IMR-90 (cell line): ENCODE measurements at regions not wholly inside any gene's neighbourhood (a gene's known extent, or its start where the extent isn't known, plus 50 kb on each side); places are given as distances from the start of the nearest gene placed in this dataset.

Experiments used
- BHLHE40 ChIP-seq: fragments of 150-350 bp; IDR thresholded peaks from 2 replicates; pipeline ENCODE4 v1.6.1; 2016; ENCODE audit warnings: mild to moderate bottlenecking, low read depth, low read length
- CHD1 ChIP-seq: IDR thresholded peaks from 2 replicates; pipeline ENCODE4 v1.6.1; 2012; ENCODE audit warnings: low read depth, low read length, improper control_type of control experiment
- FOS ChIP-seq: fragments of 150-350 bp; IDR thresholded peaks from 2 replicates; pipeline ENCODE4 v1.6.1; 2016; ENCODE audit warnings: low read depth, low read length
- MAZ ChIP-seq: IDR thresholded peaks from 2 replicates; pipeline ENCODE4 v1.6.1; 2012; ENCODE audit warnings: low read depth, mild to moderate bottlenecking, low read length, improper control_type of control experiment, moderate library complexity, borderline replicate concordance
- MXI1 ChIP-seq: IDR thresholded peaks from 2 replicates; pipeline ENCODE4 v1.6.1; 2012; ENCODE audit warnings: low read depth, mild to moderate bottlenecking, low read length, moderate library complexity, borderline replicate concordance
- POLR2A ChIP-seq: IDR thresholded peaks from 2 replicates; pipeline ENCODE4 v1.6.1; 2012; ENCODE audit warnings: mild to moderate bottlenecking, low read depth, low read length
- RAD21 ChIP-seq: IDR thresholded peaks from 2 replicates; pipeline ENCODE4 v1.6.1; 2012; ENCODE audit warnings: low read length, improper control_type of control experiment
- RCOR1 ChIP-seq: IDR thresholded peaks from 2 replicates; pipeline ENCODE4 v1.6.1; 2012; ENCODE audit warnings: mild to moderate bottlenecking, low read length, improper control_type of control experiment; ENCODE audit not compliant: insufficient replicate concordance
- RFX5 ChIP-seq: IDR thresholded peaks from 2 replicates; pipeline ENCODE4 v1.8.0; 2012; ENCODE audit warnings: low read depth, mild to moderate bottlenecking, low read length, moderate library complexity
- SMC3 ChIP-seq: fragments of 150-350 bp; IDR thresholded peaks from 2 replicates; pipeline ENCODE4 v1.6.1; 2016; ENCODE audit warnings: low read depth, mild to moderate bottlenecking, antibody characterized with exemption, low read length, moderate library complexity
- TF ChIP-seq, protein P1 (sequence below): conservative IDR thresholded peaks from 2 replicates; pipeline ENCODE4 v1.5.1; 2012; ENCODE audit warnings: mild to moderate bottlenecking, low read depth, low read length, improper control_type of control experiment
- TF ChIP-seq, protein P2 (sequence below): fragments of 150-350 bp; IDR thresholded peaks from 2 replicates; pipeline ENCODE4 v1.6.1; 2017; ENCODE audit warnings: mild to moderate bottlenecking, antibody characterized with exemption, low read length, low read depth

DNA sequence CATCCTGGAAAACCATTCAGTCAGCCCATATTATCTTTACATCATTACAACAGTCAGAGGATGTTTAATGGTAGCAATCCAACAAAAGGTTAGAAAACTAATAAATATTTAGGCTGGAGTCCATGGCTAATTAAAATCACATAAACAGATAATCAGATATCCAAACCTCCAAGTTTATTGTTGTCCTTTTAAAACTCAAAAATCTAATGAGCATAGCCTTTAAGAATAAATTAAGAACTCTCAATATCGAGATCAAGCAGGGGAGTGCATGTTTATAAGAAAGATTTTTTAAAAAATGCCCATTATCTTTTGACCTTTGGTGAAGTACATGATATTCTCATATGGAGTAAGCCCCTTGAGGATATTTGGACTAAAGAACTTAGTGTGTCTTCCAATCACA is 842.9 kb upstream of the SEMA6A start:
- TF ChIP-seq POLR2A (no peak), MXI1 (no peak), FOS (no peak), RFX5 (no peak), RAD21 (no peak), MAZ (no peak), RCOR1 (no peak), BHLHE40 (no peak), SMC3 (no peak), CHD1 (no peak)
- TF ChIP-seq, protein P1, sequence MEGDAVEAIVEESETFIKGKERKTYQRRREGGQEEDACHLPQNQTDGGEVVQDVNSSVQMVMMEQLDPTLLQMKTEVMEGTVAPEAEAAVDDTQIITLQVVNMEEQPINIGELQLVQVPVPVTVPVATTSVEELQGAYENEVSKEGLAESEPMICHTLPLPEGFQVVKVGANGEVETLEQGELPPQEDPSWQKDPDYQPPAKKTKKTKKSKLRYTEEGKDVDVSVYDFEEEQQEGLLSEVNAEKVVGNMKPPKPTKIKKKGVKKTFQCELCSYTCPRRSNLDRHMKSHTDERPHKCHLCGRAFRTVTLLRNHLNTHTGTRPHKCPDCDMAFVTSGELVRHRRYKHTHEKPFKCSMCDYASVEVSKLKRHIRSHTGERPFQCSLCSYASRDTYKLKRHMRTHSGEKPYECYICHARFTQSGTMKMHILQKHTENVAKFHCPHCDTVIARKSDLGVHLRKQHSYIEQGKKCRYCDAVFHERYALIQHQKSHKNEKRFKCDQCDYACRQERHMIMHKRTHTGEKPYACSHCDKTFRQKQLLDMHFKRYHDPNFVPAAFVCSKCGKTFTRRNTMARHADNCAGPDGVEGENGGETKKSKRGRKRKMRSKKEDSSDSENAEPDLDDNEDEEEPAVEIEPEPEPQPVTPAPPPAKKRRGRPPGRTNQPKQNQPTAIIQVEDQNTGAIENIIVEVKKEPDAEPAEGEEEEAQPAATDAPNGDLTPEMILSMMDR: no peak
- TF ChIP-seq, protein P2, sequence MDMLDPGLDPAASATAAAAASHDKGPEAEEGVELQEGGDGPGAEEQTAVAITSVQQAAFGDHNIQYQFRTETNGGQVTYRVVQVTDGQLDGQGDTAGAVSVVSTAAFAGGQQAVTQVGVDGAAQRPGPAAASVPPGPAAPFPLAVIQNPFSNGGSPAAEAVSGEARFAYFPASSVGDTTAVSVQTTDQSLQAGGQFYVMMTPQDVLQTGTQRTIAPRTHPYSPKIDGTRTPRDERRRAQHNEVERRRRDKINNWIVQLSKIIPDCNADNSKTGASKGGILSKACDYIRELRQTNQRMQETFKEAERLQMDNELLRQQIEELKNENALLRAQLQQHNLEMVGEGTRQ: no peak
